Kidney (tissue), 13 donors: ENCODE measurements at regions not wholly inside any gene's neighbourhood (a gene's known extent, or its start where the extent isn't known, plus 50 kb on each side); places are given as distances from the start of the nearest gene placed in this dataset.

Source experiments
- DNase-seq, 5 donors: peaks; one replicate each; pipeline ENCODE4 v3.0.0-alpha.2; 2013 to 2020
- FAIRE-seq: peaks from 2 replicates; lab custom pipeline; 2012; peaks lifted over from hg19 to GRCh38; lab: Jason Lieb, UNC
- H3K27ac ChIP-seq, 2 donors: one replicate each; pipeline ENCODE4 v1.7.0; 2013; ENCODE audit warnings: low read depth in 2 of 2, low read length in 2 of 2, inconsistent platforms in 1 of 2
- H3K27me3 ChIP-seq: one replicate; pipeline ENCODE4 v1.7.1; 2013; ENCODE audit warnings: low read length, inconsistent platforms; ENCODE audit not compliant: control insufficient read depth, insufficient read depth
- H3K36me3 ChIP-seq, 3 donors: one replicate each; pipeline versions ENCODE4 v1.7.0 to v1.7.1; 2013; ENCODE audit warnings: low read length in 3 of 3, control low read depth in 1 of 3, inconsistent platforms in 1 of 3; ENCODE audit not compliant: insufficient read depth in 3 of 3, control insufficient read depth in 2 of 3
- H3K4me1 ChIP-seq, 3 donors: one replicate each; pipeline versions ENCODE4 v1.7.0 to v1.7.1; 2013; ENCODE audit warnings: low read length in 3 of 3, inconsistent platforms in 1 of 3, low read depth in 1 of 3; ENCODE audit not compliant: control insufficient read depth in 2 of 3, insufficient read depth in 2 of 3
- H3K4me3 ChIP-seq, 3 donors: one replicate each; pipeline versions ENCODE4 v1.7.0 to v1.8.1; 2013; ENCODE audit warnings: low read length in 3 of 3, control low read depth in 1 of 3, inconsistent platforms in 1 of 3
- H3K9ac ChIP-seq, 3 donors: one replicate each; pipeline versions ENCODE4 v1.7.0 to v1.7.1; 2013; ENCODE audit warnings: low read length in 3 of 3, control low read depth in 1 of 3, inconsistent platforms in 1 of 3
- H3K9me3 ChIP-seq, 3 donors: one replicate each; pipeline versions ENCODE4 v1.7.0 to v1.7.1; 2013; ENCODE audit warnings: low read length in 3 of 3, control low read depth in 1 of 3, inconsistent platforms in 1 of 3; ENCODE audit not compliant: control insufficient read depth in 2 of 3, insufficient read depth in 1 of 3
- intact Hi-C: fragments of 100-400 bp; cut with DNase I; formaldehyde crosslinking; loops from one replicate; pipeline ENCODE4 v1.11.1; 2022
- TF ChIP-seq, protein P1 (sequence below): IDR thresholded peaks from 3 replicates; pipeline ENCODE4 v1.5.1; 2012; ENCODE audit warnings: mild to moderate bottlenecking, moderate library complexity, borderline replicate concordance; ENCODE audit not compliant: insufficient read depth; ENCODE audit errors: extremely low read depth
- donor health status: control.
- donor health status: control.
- donor health status: control.
- donor health status: control.
- donor health status: control.
- donor health status: DM: yes; HTN: yes; CAD: no.
- donor health status: Normal renal cell carcinoma (clear cell type).

- Histone ChIP-seq H3K27ac (peak overlapping the region; percentile 28 to 76), H3K9ac (no peak overlapping the region), H3K9me3 (no peaks in the 10 kb centered on the region), H3K27me3 (no peaks in the 10 kb centered on the region), H3K4me1 (peaks cover 5 to 25% (median 20%) of the 10 kb centered on the region in 3 donors), H3K4me3 (no peak overlapping the region), H3K36me3 (no peaks in the 10 kb centered on the region)
- DNase-seq (peak in 1 of 5 donors; percentile 84), FAIRE-seq (no peak)
- intact Hi-C loops: no loop called here
- TF ChIP-seq, protein P1, sequence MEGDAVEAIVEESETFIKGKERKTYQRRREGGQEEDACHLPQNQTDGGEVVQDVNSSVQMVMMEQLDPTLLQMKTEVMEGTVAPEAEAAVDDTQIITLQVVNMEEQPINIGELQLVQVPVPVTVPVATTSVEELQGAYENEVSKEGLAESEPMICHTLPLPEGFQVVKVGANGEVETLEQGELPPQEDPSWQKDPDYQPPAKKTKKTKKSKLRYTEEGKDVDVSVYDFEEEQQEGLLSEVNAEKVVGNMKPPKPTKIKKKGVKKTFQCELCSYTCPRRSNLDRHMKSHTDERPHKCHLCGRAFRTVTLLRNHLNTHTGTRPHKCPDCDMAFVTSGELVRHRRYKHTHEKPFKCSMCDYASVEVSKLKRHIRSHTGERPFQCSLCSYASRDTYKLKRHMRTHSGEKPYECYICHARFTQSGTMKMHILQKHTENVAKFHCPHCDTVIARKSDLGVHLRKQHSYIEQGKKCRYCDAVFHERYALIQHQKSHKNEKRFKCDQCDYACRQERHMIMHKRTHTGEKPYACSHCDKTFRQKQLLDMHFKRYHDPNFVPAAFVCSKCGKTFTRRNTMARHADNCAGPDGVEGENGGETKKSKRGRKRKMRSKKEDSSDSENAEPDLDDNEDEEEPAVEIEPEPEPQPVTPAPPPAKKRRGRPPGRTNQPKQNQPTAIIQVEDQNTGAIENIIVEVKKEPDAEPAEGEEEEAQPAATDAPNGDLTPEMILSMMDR: no peak
These were observed 110.2 kb upstream of the SPATA13 start for GRCh38 chr13:24050292-24050711.

GRCh38 chr13:24050796-24051715 lies 109.5 kb upstream of the SPATA13 start:
- no peak overlapping the region for H3K4me3 ChIP-seq
- no peaks in the 10 kb centered on the region for H3K9me3 ChIP-seq
- peaks cover 5 to 22% (median 16%) of the 10 kb centered on the region in 3 donors for H3K4me1 ChIP-seq
- FAIRE-seq: no peak
- H3K27me3 ChIP-seq: no peaks in the 10 kb centered on the region
- H3K9ac ChIP-seq: no peak overlapping the region
- H3K27ac ChIP-seq: peak overlapping the region; percentile 28 to 76
- no peak for DNase-seq
- H3K36me3 ChIP-seq: no peaks in the 10 kb centered on the region
- TF ChIP-seq, protein P1: no peak
- intact Hi-C loops: no loop called here

GRCh38 chr13:24052547-24053518 lies 107.7 kb upstream of the SPATA13 start:
- Histone ChIP-seq H3K9me3 (no peaks in the 10 kb centered on the region), H3K4me3 (peak overlapping the region in 1 of 3 donors; percentile 2), H3K9ac (peak overlapping the region in 1 of 3 donors; percentile 30), H3K27me3 (no peaks in the 10 kb centered on the region), H3K27ac (peak overlapping the region; percentile 54 to 72), H3K4me1 (peaks cover 5 to 22% (median 16%) of the 10 kb centered on the region in 3 donors), H3K36me3 (no peaks in the 10 kb centered on the region)
- intact Hi-C loops: no loop called here
- DNase-seq: peak in 2 of 5 donors; percentile 33 to 62
- TF ChIP-seq, protein P1: no peak
- no peak for FAIRE-seq
